ENCODE measurements at regions not wholly inside any gene's neighbourhood (a gene's known extent, or its start where the extent isn't known, plus 50 kb on each side); places are given as distances from the start of the nearest gene placed in this dataset.

DNA sequence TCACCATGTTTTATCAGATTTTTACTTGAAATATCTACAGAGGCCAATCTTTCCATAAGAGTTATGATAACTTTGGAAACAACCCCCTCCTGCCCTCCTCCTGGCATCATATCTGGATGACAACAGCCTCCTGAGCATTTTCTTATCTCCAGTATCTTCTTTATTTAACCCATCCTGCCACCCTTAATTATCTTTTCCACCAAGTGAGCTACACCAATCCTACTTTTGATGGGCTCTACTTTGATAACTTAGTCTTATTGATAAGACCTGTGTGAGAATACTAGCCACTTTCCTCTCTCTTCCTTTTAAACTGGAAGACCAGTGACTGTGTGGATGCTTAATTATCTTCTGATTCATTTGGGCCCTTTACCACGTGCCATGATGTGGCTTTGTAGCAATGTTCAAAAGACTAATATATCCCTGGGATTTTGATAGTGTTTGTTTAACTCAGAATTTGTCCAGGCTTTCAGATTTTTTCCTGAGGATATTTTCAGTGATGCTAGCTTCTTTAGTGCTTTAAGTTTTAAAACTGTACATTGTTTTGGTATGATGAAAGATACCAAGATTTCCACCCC is 330.1 kb upstream of the GIMD1 start:
- Mint-ChIP-seq H3K4me3 (no peak overlapping the region), H3K27ac (no peak overlapping the region), H3K27me3 (ENCODE audit: insufficient read depth) (peaks cover 2% of the 10 kb centered on the region), H3K36me3 (ENCODE audit: low read depth) (no peaks in the 10 kb centered on the region), H3K9me3 (peaks cover 13% of the 10 kb centered on the region), H3K4me1 (no peaks in the 10 kb centered on the region)
- Histone ChIP-seq H3K36me3 (ENCODE audit: control insufficient read depth, insufficient read depth, low read length) (no peaks in the 10 kb centered on the region), H3K9me3 (ENCODE audit: control insufficient read depth, low read length) (no peaks in the 10 kb centered on the region), H3K27ac (ENCODE audit: low read depth, low read length) (no peak overlapping the region), H3K4me3 (ENCODE audit: low read length) (no peak overlapping the region), H3K9ac (ENCODE audit: extremely low read depth, low read length, poor library complexity, severe bottlenecking) (no peak overlapping the region), H3K27me3 (ENCODE audit: control insufficient read depth, insufficient read depth, low read length, poor library complexity, severe bottlenecking) (no peaks in the 10 kb centered on the region), H3K4me1 (ENCODE audit: control insufficient read depth, insufficient read depth, low read length) (no peaks in the 10 kb centered on the region)
- TF ChIP-seq, protein P1, sequence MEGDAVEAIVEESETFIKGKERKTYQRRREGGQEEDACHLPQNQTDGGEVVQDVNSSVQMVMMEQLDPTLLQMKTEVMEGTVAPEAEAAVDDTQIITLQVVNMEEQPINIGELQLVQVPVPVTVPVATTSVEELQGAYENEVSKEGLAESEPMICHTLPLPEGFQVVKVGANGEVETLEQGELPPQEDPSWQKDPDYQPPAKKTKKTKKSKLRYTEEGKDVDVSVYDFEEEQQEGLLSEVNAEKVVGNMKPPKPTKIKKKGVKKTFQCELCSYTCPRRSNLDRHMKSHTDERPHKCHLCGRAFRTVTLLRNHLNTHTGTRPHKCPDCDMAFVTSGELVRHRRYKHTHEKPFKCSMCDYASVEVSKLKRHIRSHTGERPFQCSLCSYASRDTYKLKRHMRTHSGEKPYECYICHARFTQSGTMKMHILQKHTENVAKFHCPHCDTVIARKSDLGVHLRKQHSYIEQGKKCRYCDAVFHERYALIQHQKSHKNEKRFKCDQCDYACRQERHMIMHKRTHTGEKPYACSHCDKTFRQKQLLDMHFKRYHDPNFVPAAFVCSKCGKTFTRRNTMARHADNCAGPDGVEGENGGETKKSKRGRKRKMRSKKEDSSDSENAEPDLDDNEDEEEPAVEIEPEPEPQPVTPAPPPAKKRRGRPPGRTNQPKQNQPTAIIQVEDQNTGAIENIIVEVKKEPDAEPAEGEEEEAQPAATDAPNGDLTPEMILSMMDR (conservative IDR thresholded peaks at IDR 0.05), result no peak
- 77 to 86% methylated on average over 1 of the region's 1 CpG for WGBS, 2 experiments (ENCODE audit: insufficient coverage in 1 of 2, insufficient read length in 1 of 2)
- DNase-seq, result no peak

DNA sequence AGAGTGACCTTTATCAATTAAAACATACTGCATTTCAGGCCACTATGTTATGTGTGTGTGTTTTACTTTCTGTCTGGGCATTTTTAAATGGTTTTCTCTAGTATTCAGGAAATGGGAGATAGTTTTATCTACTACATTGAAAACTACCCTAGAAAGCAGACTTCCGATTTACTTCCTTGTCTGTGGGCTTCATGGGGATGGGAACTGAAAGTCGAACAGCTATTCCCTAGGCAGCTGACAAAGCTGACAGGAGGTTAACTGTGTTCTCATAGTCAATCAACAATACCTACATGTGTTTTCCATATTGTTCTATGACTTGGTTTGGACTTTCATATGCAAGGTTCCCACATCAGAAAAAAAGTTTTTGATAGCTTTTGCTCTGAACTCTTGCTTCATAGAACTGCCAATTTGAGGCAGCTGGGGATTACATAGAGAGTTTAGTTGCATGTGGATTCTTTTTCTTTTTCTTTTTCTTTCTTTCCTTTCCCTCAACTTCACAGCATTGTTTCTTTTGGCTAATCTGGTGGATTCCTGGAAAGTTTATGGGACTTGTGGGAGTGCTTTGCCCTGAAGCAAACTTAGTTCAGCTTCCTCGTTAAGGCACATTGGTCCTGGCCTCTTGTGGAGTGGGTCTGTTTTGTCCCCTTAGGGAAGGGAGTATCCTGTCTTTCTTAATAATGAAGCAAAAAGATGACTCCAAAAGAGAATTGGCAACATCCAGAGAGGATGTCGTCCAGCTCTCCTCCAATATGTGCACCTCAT is 327.1 kb upstream of the GIMD1 start:
- no peak overlapping the region for H3K27ac Mint-ChIP-seq

DNA sequence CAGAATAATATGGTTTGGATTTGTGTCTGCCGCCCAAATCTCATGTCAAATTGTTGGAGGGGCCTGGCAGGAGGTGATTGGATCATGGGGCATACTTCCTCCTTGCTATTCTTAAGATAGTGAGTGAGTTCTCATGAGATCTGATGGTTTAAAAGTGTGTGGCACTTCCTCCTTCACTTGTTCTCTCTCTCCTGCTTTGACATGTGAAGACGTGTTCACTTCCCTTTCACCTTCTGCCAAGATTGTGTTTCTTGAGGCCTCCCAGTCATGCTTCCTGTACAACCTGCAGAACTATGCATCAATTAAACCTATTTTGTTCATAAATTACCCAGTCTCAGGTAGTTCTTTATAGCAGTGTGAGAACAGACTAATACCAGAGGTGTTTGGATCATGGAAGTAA is 325.7 kb upstream of the GIMD1 start:
- Mint-ChIP-seq H3K4me3 (no peak overlapping the region), H3K4me1 (no peaks in the 10 kb centered on the region), H3K27ac (no peak overlapping the region), H3K27me3 (ENCODE audit: insufficient read depth) (no peaks in the 10 kb centered on the region), H3K9me3 (no peaks in the 10 kb centered on the region), H3K36me3 (ENCODE audit: low read depth) (no peaks in the 10 kb centered on the region)
- H3K27ac ChIP-seq (ENCODE audit: low read depth, low read length), result no peak overlapping the region
- H3K4me3 ChIP-seq (ENCODE audit: low read length), result no peak overlapping the region
- H3K4me1 ChIP-seq (ENCODE audit: control insufficient read depth, insufficient read depth, low read length), result no peaks in the 10 kb centered on the region
- no peak for DNase-seq
- no peaks in the 10 kb centered on the region for H3K9me3 ChIP-seq (ENCODE audit: control insufficient read depth, low read length)
- TF ChIP-seq, protein P1 (conservative IDR thresholded peaks at IDR 0.05), result no peak
- 97 to 100% methylated on average over 2 of the region's 2 CpGs for WGBS, 2 experiments (ENCODE audit: insufficient coverage in 1 of 2, insufficient read length in 1 of 2)
- no peak overlapping the region for H3K9ac ChIP-seq (ENCODE audit: extremely low read depth, low read length, poor library complexity, severe bottlenecking)
- H3K27me3 ChIP-seq (ENCODE audit: control insufficient read depth, insufficient read depth, low read length, poor library complexity, severe bottlenecking), result no peaks in the 10 kb centered on the region
- no peaks in the 10 kb centered on the region for H3K36me3 ChIP-seq (ENCODE audit: control insufficient read depth, insufficient read depth, low read length)

More for the DNA sequence above, 327.1 kb upstream of the GIMD1 start:
- TF ChIP-seq, protein P1 (conservative IDR thresholded peaks at IDR 0.05), result no peak
- Mint-ChIP-seq H3K9me3 (no peaks in the 10 kb centered on the region), H3K4me1 (no peaks in the 10 kb centered on the region), H3K4me3 (no peak overlapping the region), H3K36me3 (ENCODE audit: low read depth) (no peaks in the 10 kb centered on the region), H3K27me3 (ENCODE audit: insufficient read depth) (no peaks in the 10 kb centered on the region)
- no peak for DNase-seq
- no peak overlapping the region for H3K4me3 ChIP-seq (ENCODE audit: low read length)
- 94 to 100% methylated on average over 2 to 4 of the region's 4 CpGs for WGBS, 2 experiments (ENCODE audit: insufficient coverage in 1 of 2, insufficient read length in 1 of 2)
- H3K27me3 ChIP-seq (ENCODE audit: control insufficient read depth, insufficient read depth, low read length, poor library complexity, severe bottlenecking), result no peaks in the 10 kb centered on the region
- H3K27ac ChIP-seq (ENCODE audit: low read depth, low read length), result no peak overlapping the region
- H3K9ac ChIP-seq (ENCODE audit: extremely low read depth, low read length, poor library complexity, severe bottlenecking), result no peak overlapping the region
- H3K9me3 ChIP-seq (ENCODE audit: control insufficient read depth, low read length), result no peaks in the 10 kb centered on the region
- H3K4me1 ChIP-seq (ENCODE audit: control insufficient read depth, insufficient read depth, low read length), result no peaks in the 10 kb centered on the region
- H3K36me3 ChIP-seq (ENCODE audit: control insufficient read depth, insufficient read depth, low read length), result no peaks in the 10 kb centered on the region

Data from endodermal cell (in vitro differentiated cells).